Choroid plexus epithelial cell (primary cell): ENCODE measurements at regions not wholly inside any gene's neighbourhood (a gene's known extent, or its start where the extent isn't known, plus 50 kb on each side); places are given as distances from the start of the nearest gene placed in this dataset.
"Not testable (repeated sequence)": the region's sequence is repeated elsewhere in the genome, so short reads cannot be mapped to it uniquely, and the experiment has no call there.

Source experiments
- DNase-seq: peaks from one replicate; pipeline ENCODE4 v3.0.0-alpha.2; 2010; ENCODE audit warnings: low read depth
- H3K4me3 ChIP-seq: 2 replicates; pipeline ENCODE4 v1.5.1; 2011; ENCODE audit warnings: low read depth, mild to moderate bottlenecking, control low read depth, low read length, moderate library complexity
- TF ChIP-seq, protein P1 (sequence below): conservative IDR thresholded peaks from 2 replicates; pipeline ENCODE4 v1.5.1; 2011; ENCODE audit warnings: low read depth, mild to moderate bottlenecking, control low read depth, inconsistent platforms, low read length, moderate library complexity

GRCh38 chr3:192057261-192057660 is 596.3 kb downstream of the PYDC2 start:
- TF ChIP-seq, protein P1, sequence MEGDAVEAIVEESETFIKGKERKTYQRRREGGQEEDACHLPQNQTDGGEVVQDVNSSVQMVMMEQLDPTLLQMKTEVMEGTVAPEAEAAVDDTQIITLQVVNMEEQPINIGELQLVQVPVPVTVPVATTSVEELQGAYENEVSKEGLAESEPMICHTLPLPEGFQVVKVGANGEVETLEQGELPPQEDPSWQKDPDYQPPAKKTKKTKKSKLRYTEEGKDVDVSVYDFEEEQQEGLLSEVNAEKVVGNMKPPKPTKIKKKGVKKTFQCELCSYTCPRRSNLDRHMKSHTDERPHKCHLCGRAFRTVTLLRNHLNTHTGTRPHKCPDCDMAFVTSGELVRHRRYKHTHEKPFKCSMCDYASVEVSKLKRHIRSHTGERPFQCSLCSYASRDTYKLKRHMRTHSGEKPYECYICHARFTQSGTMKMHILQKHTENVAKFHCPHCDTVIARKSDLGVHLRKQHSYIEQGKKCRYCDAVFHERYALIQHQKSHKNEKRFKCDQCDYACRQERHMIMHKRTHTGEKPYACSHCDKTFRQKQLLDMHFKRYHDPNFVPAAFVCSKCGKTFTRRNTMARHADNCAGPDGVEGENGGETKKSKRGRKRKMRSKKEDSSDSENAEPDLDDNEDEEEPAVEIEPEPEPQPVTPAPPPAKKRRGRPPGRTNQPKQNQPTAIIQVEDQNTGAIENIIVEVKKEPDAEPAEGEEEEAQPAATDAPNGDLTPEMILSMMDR, result no peak
- no peak for DNase-seq

DNA sequence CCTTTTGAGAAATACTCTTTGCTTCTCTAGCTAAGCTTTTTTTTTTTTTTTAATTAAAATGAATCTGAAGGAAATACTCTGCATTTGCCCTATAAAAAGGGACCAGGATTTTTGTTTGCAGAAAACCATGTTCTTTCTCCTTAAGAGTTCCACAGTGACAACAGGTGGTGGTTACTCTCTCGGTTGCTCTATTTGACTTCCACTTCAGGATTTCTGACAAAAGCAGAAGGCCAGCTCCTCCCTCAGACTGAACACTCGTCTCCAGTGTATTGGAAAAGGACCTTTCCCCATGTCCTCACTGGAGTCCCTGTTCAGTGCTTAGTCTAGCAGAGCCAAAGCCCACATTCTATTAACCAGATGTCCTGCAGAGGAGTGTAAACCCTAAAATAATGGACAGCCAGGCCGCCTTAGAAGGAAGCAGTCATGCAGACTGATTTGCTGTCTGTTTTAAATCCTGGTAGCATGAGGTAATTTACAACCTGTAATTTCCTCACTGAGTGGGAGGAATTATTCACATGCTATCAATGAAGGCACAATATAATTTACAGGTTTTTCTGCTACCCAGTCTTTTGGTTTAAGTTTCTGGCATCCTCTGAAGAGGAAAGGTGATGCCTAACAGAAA is 599.3 kb downstream of the PYDC2 start:
- DNase-seq, result no peak
- TF ChIP-seq, protein P1, result no peak
- H3K4me3 ChIP-seq, result no peak overlapping the region

More at GRCh38 chr3:192057261-192057660, 596.3 kb downstream of the PYDC2 start:
- H3K4me3 ChIP-seq, result no peak overlapping the region

DNA sequence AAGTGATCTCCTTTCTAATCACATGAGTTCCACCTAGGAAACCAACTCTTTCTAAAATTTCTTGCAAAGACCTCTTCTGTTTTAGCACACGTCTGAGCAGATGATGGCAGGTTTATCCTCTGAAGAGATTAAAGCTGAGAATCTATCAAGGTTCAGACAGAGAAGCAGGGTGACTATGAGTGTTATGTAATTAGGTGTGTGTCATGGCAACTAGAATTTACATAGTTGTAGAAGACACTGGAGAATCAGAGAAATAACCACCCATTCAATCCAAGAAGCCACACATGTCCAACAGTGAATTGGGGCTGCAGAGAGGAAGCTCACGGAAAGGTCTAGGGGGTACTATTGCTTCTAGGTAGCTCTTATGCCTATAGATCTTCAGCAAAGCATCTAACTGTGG is 600.5 kb downstream of the PYDC2 start:
- TF ChIP-seq, protein P1, result no peak
- DNase-seq, result no peak
- no peak overlapping the region for H3K4me3 ChIP-seq

GRCh38 chr3:192062186-192062585 is 601.2 kb downstream of the PYDC2 start:
- TF ChIP-seq, protein P1, result no peak
- no peak for DNase-seq
- no peak overlapping the region for H3K4me3 ChIP-seq

DNA sequence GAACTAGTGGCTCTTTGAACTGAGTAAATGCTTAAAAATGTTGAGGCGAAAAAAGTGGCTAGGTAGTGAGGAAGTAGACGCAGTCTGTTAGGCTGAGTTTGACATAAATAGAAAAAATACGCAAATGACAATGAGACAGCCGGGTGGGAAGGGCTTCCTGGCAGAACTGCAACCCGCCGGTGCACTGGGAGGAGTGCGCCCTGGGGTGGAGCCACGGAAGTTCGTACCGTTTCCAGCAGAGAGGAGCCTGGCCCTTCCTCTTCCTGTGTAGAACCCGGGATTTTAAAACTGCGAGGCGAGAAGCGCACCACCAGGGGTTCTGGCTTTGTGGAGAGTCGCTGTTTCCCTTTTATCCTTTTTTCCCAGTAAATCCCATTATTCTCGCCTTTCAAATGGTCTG is 602.6 kb downstream of the PYDC2 start:
- H3K4me3 ChIP-seq, result no peak overlapping the region
- TF ChIP-seq, protein P1, result no peak

DNA sequence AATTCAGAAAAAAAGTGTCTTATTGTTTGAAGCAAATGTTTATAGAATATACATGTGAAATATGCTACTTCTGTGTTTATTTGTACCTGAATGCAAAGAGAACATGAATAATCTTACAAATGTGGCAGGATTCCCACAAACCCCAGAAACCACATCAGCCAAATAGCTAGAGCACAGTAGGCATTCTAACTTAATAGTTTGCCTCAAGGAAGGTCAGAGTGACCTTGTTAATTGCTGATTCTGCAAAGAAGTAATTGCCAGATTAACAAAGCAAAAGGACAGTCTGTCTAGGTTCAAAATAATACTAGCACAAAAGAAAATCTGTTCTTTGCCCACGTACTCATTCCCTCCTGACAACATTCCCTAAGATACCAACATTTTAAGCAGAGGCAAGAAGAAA is 604.0 kb downstream of the PYDC2 start:
- DNase-seq, result no peak
- H3K4me3 ChIP-seq, result no peak overlapping the region

More for the DNA sequence above, 602.6 kb downstream of the PYDC2 start:
- DNase-seq, result no peak

GRCh38 chr3:192066253-192066652 is 605.3 kb downstream of the PYDC2 start:
- H3K4me3 ChIP-seq, DNase-seq: not testable (repeated sequence)

More for the DNA sequence above, 604.0 kb downstream of the PYDC2 start:
- TF ChIP-seq, protein P1, result no peak
